Choroid plexus epithelial cell (primary cell): ENCODE measurements at regions not wholly inside any gene's neighbourhood (a gene's known extent, or its start where the extent isn't known, plus 50 kb on each side); places are given as distances from the start of the nearest gene placed in this dataset.
"Not testable (repeated sequence)": the region's sequence is repeated elsewhere in the genome, so short reads cannot be mapped to it uniquely, and the experiment has no call there.

Experiments
- DNase-seq: peaks from one replicate; pipeline ENCODE4 v3.0.0-alpha.2; 2010; ENCODE audit warnings: low read depth
- H3K4me3 ChIP-seq: 2 replicates; pipeline ENCODE4 v1.5.1; 2011; ENCODE audit warnings: low read depth, mild to moderate bottlenecking, control low read depth, low read length, moderate library complexity
- TF ChIP-seq, protein P1 (sequence below): conservative IDR thresholded peaks from 2 replicates; pipeline ENCODE4 v1.5.1; 2011; ENCODE audit warnings: low read depth, mild to moderate bottlenecking, control low read depth, inconsistent platforms, low read length, moderate library complexity

DNA sequence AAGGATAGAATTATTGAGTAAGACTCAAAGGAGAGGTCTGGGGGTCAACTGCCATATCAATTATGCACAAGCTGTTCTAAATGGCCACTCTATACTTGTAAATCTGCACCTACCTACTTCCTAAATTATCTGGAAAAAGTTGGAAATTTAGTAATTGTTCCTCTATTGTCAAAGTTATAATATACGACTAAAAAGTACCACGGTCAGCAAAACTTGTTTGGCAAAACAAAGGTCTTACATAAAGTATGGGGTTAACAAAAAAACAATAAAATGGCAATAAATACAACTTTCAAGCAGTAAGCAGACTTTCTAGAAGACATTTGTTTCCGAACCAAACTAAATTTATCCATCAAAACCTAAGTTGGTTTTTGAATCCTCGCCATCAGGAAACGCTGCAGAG is 309.7 kb downstream of the FRK start:
- TF ChIP-seq, protein P1, sequence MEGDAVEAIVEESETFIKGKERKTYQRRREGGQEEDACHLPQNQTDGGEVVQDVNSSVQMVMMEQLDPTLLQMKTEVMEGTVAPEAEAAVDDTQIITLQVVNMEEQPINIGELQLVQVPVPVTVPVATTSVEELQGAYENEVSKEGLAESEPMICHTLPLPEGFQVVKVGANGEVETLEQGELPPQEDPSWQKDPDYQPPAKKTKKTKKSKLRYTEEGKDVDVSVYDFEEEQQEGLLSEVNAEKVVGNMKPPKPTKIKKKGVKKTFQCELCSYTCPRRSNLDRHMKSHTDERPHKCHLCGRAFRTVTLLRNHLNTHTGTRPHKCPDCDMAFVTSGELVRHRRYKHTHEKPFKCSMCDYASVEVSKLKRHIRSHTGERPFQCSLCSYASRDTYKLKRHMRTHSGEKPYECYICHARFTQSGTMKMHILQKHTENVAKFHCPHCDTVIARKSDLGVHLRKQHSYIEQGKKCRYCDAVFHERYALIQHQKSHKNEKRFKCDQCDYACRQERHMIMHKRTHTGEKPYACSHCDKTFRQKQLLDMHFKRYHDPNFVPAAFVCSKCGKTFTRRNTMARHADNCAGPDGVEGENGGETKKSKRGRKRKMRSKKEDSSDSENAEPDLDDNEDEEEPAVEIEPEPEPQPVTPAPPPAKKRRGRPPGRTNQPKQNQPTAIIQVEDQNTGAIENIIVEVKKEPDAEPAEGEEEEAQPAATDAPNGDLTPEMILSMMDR, result no peak
- no peak overlapping the region for H3K4me3 ChIP-seq
- no peak for DNase-seq

DNA sequence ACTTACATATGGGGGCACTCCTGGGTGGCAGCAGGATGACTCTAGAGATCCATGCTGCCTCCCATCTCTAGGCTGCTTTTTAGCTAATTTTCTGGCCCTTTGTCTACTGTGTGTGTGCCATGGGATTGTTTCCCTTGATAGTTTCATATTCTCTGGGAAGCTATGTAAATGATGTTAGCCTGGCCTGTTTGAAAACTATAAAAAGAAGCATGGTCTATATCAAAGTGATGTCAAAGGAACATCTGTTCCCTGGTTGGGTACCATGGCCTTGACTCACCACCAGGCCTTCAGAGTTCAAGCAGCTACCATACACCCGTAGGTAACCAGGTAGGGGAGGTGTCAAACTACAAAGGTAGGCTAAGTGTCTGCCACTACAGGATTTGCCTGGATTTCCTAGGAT is 310.4 kb downstream of the FRK start:
- H3K4me3 ChIP-seq, result no peak overlapping the region
- DNase-seq, result no peak
- TF ChIP-seq, protein P1, result no peak

DNA sequence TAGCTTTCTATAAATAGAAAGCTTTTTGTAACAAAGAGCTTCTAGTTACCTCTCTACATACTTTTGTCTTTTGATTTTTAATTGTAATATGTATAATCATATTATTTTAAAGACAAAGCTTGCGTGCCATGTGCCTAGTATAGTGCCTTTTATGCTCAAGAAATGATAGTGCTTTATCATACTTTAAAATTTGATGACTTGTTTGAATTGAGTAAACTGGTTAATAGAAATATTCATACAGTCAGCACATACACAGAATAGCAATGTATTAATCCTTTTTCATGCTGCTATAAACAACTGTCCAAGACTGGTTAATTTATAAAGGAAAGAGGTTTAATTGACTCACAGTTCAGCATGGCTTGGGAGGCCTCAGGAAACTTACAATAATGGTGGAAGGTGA is 313.0 kb downstream of the FRK start:
- DNase-seq, result no peak
- H3K4me3 ChIP-seq, result no peak overlapping the region
- TF ChIP-seq, protein P1, result no peak

DNA sequence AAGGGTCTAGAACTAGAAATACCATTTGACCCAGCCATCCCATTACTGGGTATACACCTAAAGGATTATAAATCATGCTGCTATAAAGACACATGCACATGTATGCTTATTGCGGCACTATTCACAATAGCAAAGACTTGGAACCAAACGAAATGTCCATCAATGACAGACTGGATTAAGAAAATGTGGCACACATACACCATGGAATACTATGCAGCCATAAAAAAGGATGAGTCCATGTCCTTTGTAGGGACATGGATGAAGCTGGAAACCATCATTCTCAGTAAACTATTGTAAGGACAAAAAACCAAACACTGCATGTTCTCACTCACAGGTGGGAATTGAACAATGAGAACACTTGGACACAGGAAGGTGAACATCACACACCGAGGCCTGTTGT is 314.1 kb downstream of the FRK start:
- not testable (repeated sequence) for H3K4me3 ChIP-seq, DNase-seq

DNA sequence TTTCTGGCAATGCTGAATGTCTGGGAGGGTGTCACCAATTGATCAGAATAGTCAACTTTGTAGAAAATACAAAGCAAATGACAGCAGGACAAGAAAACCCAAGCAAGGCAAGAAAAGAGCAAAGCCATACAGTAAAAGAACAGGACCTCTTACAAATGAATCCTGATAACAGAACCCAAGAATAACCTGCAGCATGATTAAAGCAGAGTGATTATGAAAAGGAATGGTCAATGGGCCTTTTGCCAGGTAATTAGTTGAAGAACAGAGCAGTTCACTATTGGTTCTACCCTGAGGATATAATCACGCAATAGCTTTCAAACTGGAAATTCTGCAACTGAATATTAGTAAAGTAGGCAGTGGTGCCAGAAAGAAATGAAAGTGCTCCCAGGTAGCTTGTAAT is 319.8 kb downstream of the FRK start:
- no peak overlapping the region for H3K4me3 ChIP-seq
- no peak for DNase-seq
- TF ChIP-seq, protein P1, result no peak

DNA sequence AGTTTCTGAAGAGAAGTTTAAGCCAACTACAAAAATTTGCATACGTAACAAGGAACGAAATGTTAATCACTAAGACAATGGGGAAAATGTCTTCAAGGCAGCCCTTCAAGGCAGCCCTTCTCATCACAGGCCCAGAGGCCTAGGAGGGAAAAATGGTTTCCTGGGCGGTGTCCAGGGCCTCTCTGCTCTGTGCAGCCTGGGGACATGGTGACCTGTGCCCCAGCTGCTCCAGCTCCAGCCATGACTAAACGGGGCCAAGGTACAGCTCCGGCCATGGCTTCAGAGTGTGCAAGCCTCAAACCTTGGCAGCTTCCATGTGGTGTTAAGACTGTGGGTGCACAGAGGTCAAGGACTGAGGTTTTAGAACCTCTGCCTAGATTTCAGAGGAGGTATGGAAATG is 325.1 kb downstream of the FRK start:
- H3K4me3 ChIP-seq, result no peak overlapping the region
- TF ChIP-seq, protein P1, result no peak
- no peak for DNase-seq

DNA sequence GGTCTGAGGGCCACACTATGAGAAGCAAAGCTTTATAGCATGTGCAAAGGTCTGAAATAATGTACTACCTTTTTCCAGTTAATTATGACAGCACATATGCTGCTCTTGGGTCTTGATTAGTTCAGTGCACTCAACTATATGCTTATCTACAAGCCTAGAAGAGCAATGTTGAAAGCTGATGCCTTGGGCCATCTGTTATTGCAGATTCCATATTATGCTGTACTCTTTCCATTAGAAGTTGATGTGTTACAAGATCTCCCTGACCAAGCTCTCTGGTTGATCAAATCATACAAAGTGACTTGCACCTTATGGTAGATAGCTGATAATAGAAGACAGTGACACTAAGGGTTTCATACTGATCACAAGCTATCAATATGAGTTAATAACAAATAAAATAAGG is 327.3 kb downstream of the FRK start:
- H3K4me3 ChIP-seq, result no peak overlapping the region
- TF ChIP-seq, protein P1, result no peak
- no peak for DNase-seq

DNA sequence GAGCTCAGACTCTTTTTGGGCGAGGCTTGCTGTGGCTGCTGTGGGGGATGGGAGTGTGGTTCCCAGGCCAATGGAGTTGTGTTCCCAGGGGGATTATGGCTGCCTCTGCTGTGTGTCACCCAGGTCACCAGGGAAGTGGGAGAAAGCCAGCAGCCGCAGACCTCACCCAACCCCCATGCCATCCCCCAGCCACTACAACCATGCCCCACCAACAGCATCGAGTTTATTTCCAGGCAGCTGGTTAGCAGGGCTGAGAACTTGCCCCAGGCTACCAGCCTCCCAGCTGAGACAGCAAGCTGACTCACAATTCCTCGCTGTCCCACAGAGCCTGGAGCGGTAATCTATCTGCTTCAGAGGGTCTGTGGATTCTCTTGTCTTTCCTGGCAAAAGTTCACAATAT is 331.7 kb downstream of the FRK start:
- H3K4me3 ChIP-seq, result no peak overlapping the region
- TF ChIP-seq, protein P1, result no peak
- no peak for DNase-seq
